Ovary (tissue), 7 donors: ENCODE measurements at regions not wholly inside any gene's neighbourhood (a gene's known extent, or its start where the extent isn't known, plus 50 kb on each side); places are given as distances from the start of the nearest gene placed in this dataset.

ENCODE experiments used
- DNase-seq, 5 donors: peaks; one replicate each; pipeline ENCODE4 v3.0.0-alpha.2; 2019 to 2020
- H3K27ac ChIP-seq, 2 donors: fragments of 200-600 bp; one replicate each; pipeline versions ENCODE4 v1.5.1 to v1.8.0; 2019 to 2022
- H3K27me3 ChIP-seq: fragments of 200-600 bp; one replicate; pipeline ENCODE4 v1.8.0; 2022
- H3K36me3 ChIP-seq: fragments of 200-600 bp; sonication (generic); one replicate; pipeline ENCODE4 v1.5.1; 2019
- H3K4me1 ChIP-seq: one replicate; pipeline ENCODE4 v1.8.1; 2013; ENCODE audit warnings: mild to moderate bottlenecking, moderate library complexity; ENCODE audit not compliant: insufficient read depth
- H3K4me3 ChIP-seq: fragments of 200-600 bp; sonication (generic); one replicate; pipeline ENCODE4 v1.5.1; 2017
- H3K9me3 ChIP-seq, 2 donors: fragments of 200-600 bp in 1 of 2; sonication (generic) in 1 of 2; one replicate each; pipeline versions ENCODE4 v1.5.1 to v1.8.1; 2013 to 2019; ENCODE audit warnings: mild to moderate bottlenecking in 1 of 2, moderate library complexity in 1 of 2
- CTCF ChIP-seq, 3 donors: fragments of 450-650 bp in 2 of 3; fragments of 200-600 bp in 1 of 3; IDR thresholded peaks; one replicate each; pipeline versions ENCODE4 v1.5.1 to v1.8.0; 2016 to 2022; ENCODE audit warnings: antibody characterized with exemption in 3 of 3, mild to moderate bottlenecking in 1 of 3
- EP300 ChIP-seq: sonication (generic); formaldehyde crosslinking; IDR thresholded peaks from one replicate; pipeline ENCODE4 v1.6.1; 2017; ENCODE audit warnings: antibody characterized with exemption
- POLR2A ChIP-seq: fragments of 450-650 bp; IDR thresholded peaks from one replicate; pipeline ENCODE4 v1.6.1; 2017; ENCODE audit warnings: antibody characterized with exemption, mild to moderate bottlenecking, moderate library complexity
- WGBS, 3 donors: extraction: QIAGEN DNeasy Blood & Tissue Kit in 1 of 3; methylation state at CpG; one replicate each; pipeline versions ENCODE4 v1.1.5 to v1.1.7; 2013 to 2017; 5-methylcytosine and 5-hydroxymethylcytosine counted together
- intact Hi-C, 4 donors: fragments of 100-400 bp; cut with DNase I; formaldehyde crosslinking; loops; one replicate each; pipeline versions ENCODE4 v1.11.0 to v1.15.1; 2022 to 2023
- donor health status: DM: no; HTN: no; CAD: no; lungs with moderate emphysema.
- donor health status: DM: no; HTN: no; CAD: no.
- donor health status: Bipolar disorder and iron deficiency.
- donor health status: DM: no; HTN: no; CAD: no.
- donor health status: DM: yes; HTN: yes; CAD: no.

GRCh38 chr5:125969011-125969813 lies 454.0 kb upstream of the GRAMD2B start:
- WGBS, 3 donors, result 58 to 70% (median 64%) methylated on average over 6 of the region's 6 CpGs
- intact Hi-C loops, result no loop called here

GRCh38 chr5:125969814-125970171 lies 453.4 kb upstream of the GRAMD2B start:
- no peak overlapping the region for H3K4me3 ChIP-seq
- no peak for TF ChIP-seq EP300
- no peak for TF ChIP-seq POLR2A
- TF ChIP-seq CTCF (IDR thresholded peaks at IDR 0.05), result no peak
- H3K36me3 ChIP-seq, result no peaks in the 10 kb centered on the region
- no peak overlapping the region for H3K27ac ChIP-seq
- no peaks in the 10 kb centered on the region for H3K4me1 ChIP-seq
- no peak for DNase-seq
- no peaks in the 10 kb centered on the region for H3K9me3 ChIP-seq
- intact Hi-C loops, result no loop called here
- 94 to 100% (median 97%) methylated on average over 1 of the region's 1 CpG for WGBS, 3 donors
- H3K27me3 ChIP-seq, result no peaks in the 10 kb centered on the region

More at GRCh38 chr5:125969011-125969813, 454.0 kb upstream of the GRAMD2B start:
- Histone ChIP-seq H3K9me3 (no peaks in the 10 kb centered on the region), H3K27ac (no peak overlapping the region), H3K4me1 (no peaks in the 10 kb centered on the region), H3K27me3 (no peaks in the 10 kb centered on the region), H3K4me3 (no peak overlapping the region), H3K36me3 (no peaks in the 10 kb centered on the region)
- TF ChIP-seq POLR2A (no peak), EP300 (no peak)
- no peak for DNase-seq

- no peak overlapping the region for H3K27ac ChIP-seq
- H3K27me3 ChIP-seq, result no peaks in the 10 kb centered on the region
- intact Hi-C loops, result no loop called here
- no peaks in the 10 kb centered on the region for H3K4me1 ChIP-seq
- no peak overlapping the region for H3K4me3 ChIP-seq
- H3K9me3 ChIP-seq, result no peaks in the 10 kb centered on the region
- no peak for DNase-seq
- TF ChIP-seq CTCF (IDR thresholded peaks at IDR 0.05), result no peak
- 76 to 86% (median 85%) methylated on average over 7 of the region's 7 CpGs for WGBS, 3 donors
- H3K36me3 ChIP-seq, result no peaks in the 10 kb centered on the region
Observed at GRCh38 chr5:125970631-125971307, 452.4 kb upstream of the GRAMD2B start.

GRCh38 chr5:125972706-125973105 lies 450.5 kb upstream of the GRAMD2B start:
- no peaks in the 10 kb centered on the region for H3K9me3 ChIP-seq
- no peaks in the 10 kb centered on the region for H3K36me3 ChIP-seq
- H3K27me3 ChIP-seq, result no peaks in the 10 kb centered on the region
- WGBS, 3 donors, result 49 to 82% (median 75%) methylated on average over 3 of the region's 3 CpGs
- no peak overlapping the region for H3K4me3 ChIP-seq
- no peak for DNase-seq
- TF ChIP-seq POLR2A (no peak), CTCF (IDR thresholded peaks at IDR 0.05) (no peak), EP300 (no peak)
- H3K4me1 ChIP-seq, result no peaks in the 10 kb centered on the region
- no peak overlapping the region for H3K27ac ChIP-seq
- intact Hi-C loops, result no loop called here

GRCh38 chr5:125974679-125975078 lies 448.5 kb upstream of the GRAMD2B start:
- no peak for DNase-seq

More at GRCh38 chr5:125974679-125975078, 448.5 kb upstream of the GRAMD2B start:
- no peak overlapping the region for H3K27ac ChIP-seq
- no peaks in the 10 kb centered on the region for H3K9me3 ChIP-seq
- H3K27me3 ChIP-seq, result no peaks in the 10 kb centered on the region
- no peaks in the 10 kb centered on the region for H3K4me1 ChIP-seq
- H3K4me3 ChIP-seq, result no peak overlapping the region
- intact Hi-C loops, result no loop called here
- no peaks in the 10 kb centered on the region for H3K36me3 ChIP-seq
- WGBS, 3 donors, result 77 to 85% (median 84%) methylated on average over 3 of the region's 3 CpGs
- no peak for TF ChIP-seq POLR2A
- TF ChIP-seq EP300, result no peak
- no peak for TF ChIP-seq CTCF (IDR thresholded peaks at IDR 0.05)
